ENCODE measurements at regions not wholly inside any gene's neighbourhood (a gene's known extent, or its start where the extent isn't known, plus 50 kb on each side); places are given as distances from the start of the nearest gene placed in this dataset.

DNA sequence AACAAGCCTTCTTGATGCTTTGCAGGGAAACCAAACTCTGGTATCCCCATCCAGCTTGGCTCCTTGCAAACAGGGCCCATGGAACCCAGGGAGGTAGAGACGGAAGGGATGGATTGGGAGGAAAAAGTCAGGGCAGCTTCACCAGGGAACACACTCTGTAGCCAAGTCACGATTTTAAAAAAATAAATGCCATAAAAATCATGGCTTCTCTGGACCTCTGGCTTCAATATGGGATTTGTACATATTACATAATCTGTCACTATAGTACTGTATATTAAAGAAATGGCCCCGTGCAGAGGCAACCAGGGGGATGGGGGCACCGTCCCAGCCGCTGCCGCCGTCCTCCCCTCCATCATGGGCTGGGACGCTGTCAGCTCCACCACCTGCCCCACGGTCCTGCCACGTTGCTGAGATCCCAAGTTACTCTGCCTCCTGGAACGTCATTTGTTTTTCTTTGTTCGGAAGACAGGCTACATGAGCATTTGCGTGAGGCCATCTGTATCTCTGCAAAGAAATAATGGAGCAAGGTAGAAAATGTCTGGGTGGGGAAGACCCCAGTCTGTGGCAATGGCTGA, 313.3 kb downstream of the ZNF536 start:
- Histone ChIP-seq H3F3A (ENCODE audit: insufficient read depth, low read length, poor library complexity, severe bottlenecking) (no peaks in the 10 kb centered on the region), H3K9me2 (ENCODE audit: insufficient read depth, low read length) (no peaks in the 10 kb centered on the region), H3K4me3 (ENCODE audit: low read length) (no peak overlapping the region), H2AFZ (ENCODE audit: low read depth, low read length) (no peak overlapping the region), H3K4me2 (ENCODE audit: low read length) (no peak overlapping the region), H3K36me3 (ENCODE audit: insufficient read depth, low read length) (no peaks in the 10 kb centered on the region), H3K27ac (ENCODE audit: low read length) (no peak overlapping the region), H3K27me3 (ENCODE audit: insufficient read depth, low read depth, low read length) (no peaks in the 10 kb centered on the region), H3K9ac (ENCODE audit: low read length) (no peak overlapping the region), H4K20me1 (ENCODE audit: insufficient read depth) (no peaks in the 10 kb centered on the region), H3K79me2 (replicated peaks; ENCODE audit: insufficient read depth, low read length) (no peaks in the 10 kb centered on the region), H3K9me3 (ENCODE audit: low read length) (no peaks in the 10 kb centered on the region)
- TF ChIP-seq MXI1 (conservative IDR thresholded peaks at IDR 0.05; ENCODE audit: poor library complexity, severe bottlenecking): no peak
- no peak for TF ChIP-seq RAD21 (conservative IDR thresholded peaks at IDR 0.05)
- no peak for TF ChIP-seq CTCF (IDR thresholded peaks at IDR 0.05; ENCODE audit: poor library complexity, severe bottlenecking)

DNA sequence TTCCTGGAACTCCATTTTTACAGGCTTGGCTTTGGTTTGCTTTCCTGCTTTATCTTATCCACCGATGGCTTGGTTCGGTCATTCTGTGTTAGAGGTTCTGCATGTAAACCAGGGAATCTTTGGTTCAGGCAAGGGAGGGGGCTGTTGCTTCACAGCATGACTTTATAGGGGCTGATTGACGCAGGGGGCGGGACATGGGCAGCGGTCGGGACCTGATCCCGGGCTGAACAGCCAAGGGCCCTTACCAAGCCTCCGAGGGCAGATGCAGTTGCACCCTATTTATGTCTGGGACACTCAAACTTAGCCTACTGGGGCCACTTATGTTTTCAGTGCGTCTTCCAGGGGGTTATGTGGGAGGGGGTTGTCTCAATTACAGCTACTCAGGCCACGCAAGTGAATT, 312.4 kb downstream of the ZNF536 start:
- Histone ChIP-seq H3K27me3 (ENCODE audit: insufficient read depth, low read depth, low read length) (no peaks in the 10 kb centered on the region), H3K9me2 (ENCODE audit: insufficient read depth, low read length) (no peaks in the 10 kb centered on the region), H3F3A (ENCODE audit: insufficient read depth, low read length, poor library complexity, severe bottlenecking) (no peaks in the 10 kb centered on the region), H3K79me2 (replicated peaks; ENCODE audit: insufficient read depth, low read length) (no peaks in the 10 kb centered on the region), H3K4me3 (ENCODE audit: low read length) (no peak overlapping the region), H3K4me2 (ENCODE audit: low read length) (no peak overlapping the region), H4K20me1 (ENCODE audit: insufficient read depth) (no peaks in the 10 kb centered on the region), H2AFZ (ENCODE audit: low read depth, low read length) (no peak overlapping the region), H3K36me3 (ENCODE audit: insufficient read depth, low read length) (no peaks in the 10 kb centered on the region), H3K9me3 (ENCODE audit: low read length) (no peaks in the 10 kb centered on the region), H3K27ac (ENCODE audit: low read length) (no peak overlapping the region), H3K9ac (ENCODE audit: low read length) (no peak overlapping the region)
- TF ChIP-seq CTCF (IDR thresholded peaks at IDR 0.05; ENCODE audit: poor library complexity, severe bottlenecking) (no peak), EZH2 (IDR thresholded peaks at IDR 0.05; ENCODE audit: borderline replicate concordance, insufficient read depth, low read length, poor library complexity, severe bottlenecking) (no peak), TAF1 (IDR thresholded peaks at IDR 0.05; ENCODE audit: low read depth) (no peak), RAD21 (conservative IDR thresholded peaks at IDR 0.05) (no peak), MXI1 (conservative IDR thresholded peaks at IDR 0.05; ENCODE audit: poor library complexity, severe bottlenecking) (no peak), EP300 (conservative IDR thresholded peaks at IDR 0.05; ENCODE audit: poor library complexity, severe bottlenecking) (no peak), POLR2AphosphoS5 (IDR thresholded peaks at IDR 0.05) (no peak), SMC3 (conservative IDR thresholded peaks at IDR 0.05; ENCODE audit: poor library complexity) (no peak), REST (IDR thresholded peaks at IDR 0.05; ENCODE audit: borderline replicate concordance) (no peak)

All from neural cell (in vitro differentiated cells).